ENCODE measurements at regions not wholly inside any gene's neighbourhood (a gene's known extent, or its start where the extent isn't known, plus 50 kb on each side); places are given as distances from the start of the nearest gene placed in this dataset.

- no peak for DNase-seq
Observed at GRCh38 chr15:46329876-46330275, 695.0 kb downstream of the SQOR start.

- no peak for DNase-seq
Observed at GRCh38 chr15:46331546-46331945, 696.7 kb downstream of the SQOR start.

- DNase-seq, result no peak
Observed at GRCh38 chr15:46343196-46343935, 708.5 kb downstream of the SQOR start.

- DNase-seq, result no peak
Observed at GRCh38 chr15:46344115-46344724, 709.4 kb downstream of the SQOR start.

- DNase-seq, result no peak
Observed at GRCh38 chr15:46344915-46345314, 710.1 kb downstream of the SQOR start.

- no peak for DNase-seq
Observed at GRCh38 chr15:46354443-46354842, 719.6 kb downstream of the SQOR start.

- DNase-seq, result no peak
Observed at GRCh38 chr15:46365572-46365971, 730.7 kb downstream of the SQOR start.

GRCh38 chr15:46366360-46367007 lies 731.7 kb downstream of the SQOR start:
- DNase-seq, result no peak

GRCh38 chr15:46383978-46384377 lies 749.1 kb downstream of the SQOR start:
- DNase-seq, result no peak

- no peak for DNase-seq
Observed at GRCh38 chr15:46386356-46386755, 751.5 kb downstream of the SQOR start.

- DNase-seq, result no peak
Observed at GRCh38 chr15:46389739-46390138, 754.9 kb downstream of the SQOR start.

GRCh38 chr15:46394463-46394862 lies 759.6 kb downstream of the SQOR start:
- no peak for DNase-seq

GRCh38 chr15:46408312-46408711 lies 773.5 kb downstream of the SQOR start:
- DNase-seq, result no peak

- DNase-seq, result no peak
Observed at GRCh38 chr15:46409841-46410301, 775.0 kb downstream of the SQOR start.

GRCh38 chr15:46410705-46411104 lies 775.9 kb downstream of the SQOR start:
- no peak for DNase-seq

- no peak for DNase-seq
Observed at GRCh38 chr15:46411900-46412299, 777.1 kb downstream of the SQOR start.

GRCh38 chr15:46413799-46414198 lies 779.0 kb downstream of the SQOR start:
- no peak for DNase-seq

- DNase-seq, result no peak
Observed at GRCh38 chr15:46416544-46416943, 781.7 kb downstream of the SQOR start.

GRCh38 chr15:46420990-46421389 lies 786.2 kb downstream of the SQOR start:
- DNase-seq, result no peak

GRCh38 chr15:46441294-46442062 lies 806.6 kb downstream of the SQOR start:
- no peak for DNase-seq

GRCh38 chr15:46442184-46442583 lies 807.4 kb downstream of the SQOR start:
- no peak for DNase-seq

GRCh38 chr15:46442901-46443590 lies 808.2 kb downstream of the SQOR start:
- DNase-seq, result no peak
